ENCODE measurements at regions not wholly inside any gene's neighbourhood (a gene's known extent, or its start where the extent isn't known, plus 50 kb on each side); places are given as distances from the start of the nearest gene placed in this dataset.

DNA sequence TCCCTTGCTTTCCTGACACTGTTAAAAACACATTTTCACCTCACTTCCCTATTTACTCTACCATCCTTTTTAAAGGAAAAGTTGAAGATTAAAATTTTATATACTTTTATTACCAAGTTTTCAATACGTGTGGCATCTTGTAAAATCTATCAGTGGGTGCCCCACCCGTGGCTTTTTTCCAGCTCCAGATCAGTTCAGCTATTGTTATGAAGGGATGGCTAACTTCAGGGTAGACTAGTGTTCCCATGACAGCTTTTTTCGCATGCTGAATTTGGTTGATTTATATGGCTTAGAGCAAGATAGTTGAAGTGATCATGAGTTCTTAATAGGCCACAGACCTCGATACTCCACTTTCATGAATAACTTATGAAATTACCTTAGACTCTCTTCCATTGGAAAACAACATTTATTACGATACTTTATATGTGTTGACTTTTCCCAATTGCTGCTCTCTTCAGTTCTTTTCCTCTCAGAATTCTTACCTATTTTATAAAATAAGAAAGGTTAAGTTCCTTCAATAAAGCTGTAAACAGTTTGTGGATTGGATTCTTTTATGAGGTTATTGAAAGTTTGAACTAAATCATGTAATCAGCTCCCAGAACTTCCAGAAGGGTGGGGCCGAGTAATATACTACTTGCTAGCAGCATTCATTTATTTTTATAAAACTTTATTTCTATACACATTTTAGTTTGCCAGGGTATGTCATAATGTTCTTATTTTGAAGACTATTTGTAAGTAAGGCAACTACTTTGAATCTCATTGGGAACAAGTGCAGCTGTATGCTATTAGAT lies 680.9 kb downstream of the SATB2 start:
- FAIRE-seq, result no peak
- Histone ChIP-seq H3K79me2 (ENCODE audit: control insufficient read depth, insufficient read depth, low read length) (no peaks in the 10 kb centered on the region), H3K4me1 (ENCODE audit: control insufficient read depth, extremely low read depth, insufficient read depth, low read length) (no peaks in the 10 kb centered on the region), H2AFZ (ENCODE audit: low read depth, low read length) (no peak overlapping the region), H3K27ac (ENCODE audit: insufficient read depth, low read depth, low read length) (no peak overlapping the region), H4K20me1 (replicated peaks; ENCODE audit: control insufficient read depth, extremely low read depth, insufficient read depth, low read length) (no peaks in the 10 kb centered on the region), H3K9me3 (replicated peaks; ENCODE audit: control insufficient read depth, insufficient read depth, low read length) (no peaks in the 10 kb centered on the region), H3K4me3 (replicated peaks in 1 of 3; ENCODE audit: insufficient read depth in 1 of 3, low read depth in 1 of 3, low read length in 3 of 3) (no peak overlapping the region), H3K9ac (replicated peaks; ENCODE audit: extremely low read depth, insufficient read depth, low read length) (no peak overlapping the region), H3K27me3 (ENCODE audit: control insufficient read depth in 2 of 2, insufficient read depth in 2 of 2, low read length in 2 of 2) (no peaks in the 10 kb centered on the region), H3K9me1 (replicated peaks; ENCODE audit: control insufficient read depth, extremely low read depth, insufficient read depth, low read length) (no peaks in the 10 kb centered on the region), H3K4me2 (ENCODE audit: insufficient read depth, low read length) (no peak overlapping the region), H3K36me3 (ENCODE audit: control insufficient read depth in 2 of 2, extremely low read depth in 1 of 2, insufficient read depth in 2 of 2, low read length in 2 of 2) (no peaks in the 10 kb centered on the region)
- TF ChIP-seq, protein P1, sequence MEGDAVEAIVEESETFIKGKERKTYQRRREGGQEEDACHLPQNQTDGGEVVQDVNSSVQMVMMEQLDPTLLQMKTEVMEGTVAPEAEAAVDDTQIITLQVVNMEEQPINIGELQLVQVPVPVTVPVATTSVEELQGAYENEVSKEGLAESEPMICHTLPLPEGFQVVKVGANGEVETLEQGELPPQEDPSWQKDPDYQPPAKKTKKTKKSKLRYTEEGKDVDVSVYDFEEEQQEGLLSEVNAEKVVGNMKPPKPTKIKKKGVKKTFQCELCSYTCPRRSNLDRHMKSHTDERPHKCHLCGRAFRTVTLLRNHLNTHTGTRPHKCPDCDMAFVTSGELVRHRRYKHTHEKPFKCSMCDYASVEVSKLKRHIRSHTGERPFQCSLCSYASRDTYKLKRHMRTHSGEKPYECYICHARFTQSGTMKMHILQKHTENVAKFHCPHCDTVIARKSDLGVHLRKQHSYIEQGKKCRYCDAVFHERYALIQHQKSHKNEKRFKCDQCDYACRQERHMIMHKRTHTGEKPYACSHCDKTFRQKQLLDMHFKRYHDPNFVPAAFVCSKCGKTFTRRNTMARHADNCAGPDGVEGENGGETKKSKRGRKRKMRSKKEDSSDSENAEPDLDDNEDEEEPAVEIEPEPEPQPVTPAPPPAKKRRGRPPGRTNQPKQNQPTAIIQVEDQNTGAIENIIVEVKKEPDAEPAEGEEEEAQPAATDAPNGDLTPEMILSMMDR (IDR thresholded peaks at IDR 0.05; ENCODE audit: extremely low read depth in 1 of 2, insufficient read depth in 1 of 2, low read depth in 1 of 2, low read length in 2 of 2), result no peak
- TF ChIP-seq POLR2AphosphoS5 (IDR thresholded peaks at IDR 0.05; ENCODE audit: insufficient read depth, low read depth, low read length) (no peak), MYC (IDR thresholded peaks at IDR 0.05; ENCODE audit: low read depth, low read length) (no peak), FOS (IDR thresholded peaks at IDR 0.05; ENCODE audit: borderline replicate concordance, insufficient read depth, low read length) (no peak), POLR2A (IDR thresholded peaks at IDR 0.05; ENCODE audit: low read depth, low read length) (no peak), JUN (IDR thresholded peaks at IDR 0.05; ENCODE audit: borderline replicate concordance, insufficient read depth, insufficient read length, low read depth) (no peak)
- TF ChIP-seq, protein P2, sequence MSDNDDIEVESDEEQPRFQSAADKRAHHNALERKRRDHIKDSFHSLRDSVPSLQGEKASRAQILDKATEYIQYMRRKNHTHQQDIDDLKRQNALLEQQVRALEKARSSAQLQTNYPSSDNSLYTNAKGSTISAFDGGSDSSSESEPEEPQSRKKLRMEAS (IDR thresholded peaks at IDR 0.05; ENCODE audit: insufficient read depth, insufficient read length), result no peak
- intact Hi-C loops (cut with micrococcal nuclease), result no loop called here
- ChIA-PET POLR2A (no interaction called here), CTCF (no interaction called here)
- DNase-seq (ENCODE audit: low read depth, low spot score), result no peak
- dilution Hi-C loops (cut with MboI; ENCODE audit: extremely low pct_ligation_motif_present, low sequenced_read_pairs), result no loop called here
- no TSS peak for BruUV-seq (replicated peaks)
